Bone marrow (tissue), 2 donors: ENCODE measurements at regions not wholly inside any gene's neighbourhood (a gene's known extent, or its start where the extent isn't known, plus 50 kb on each side); places are given as distances from the start of the nearest gene placed in this dataset.
"Not testable (repeated sequence)": the region's sequence is repeated elsewhere in the genome, so short reads cannot be mapped to it uniquely, and the experiment has no call there.

Experiments used
- DNase-seq, 2 donors: peaks; one replicate each; lab custom pipeline; 2025; lab: John Stamatoyannopoulos, UW

GRCh38 chr6:6812427-6812826 is 223.9 kb downstream of the LY86 start:
- DNase-seq = no peak

GRCh38 chr6:6815732-6816131 is 227.2 kb downstream of the LY86 start:
- DNase-seq = no peak

GRCh38 chr6:6816716-6817115 is 228.2 kb downstream of the LY86 start:
- DNase-seq = no peak

- DNase-seq = no peak
Observed at GRCh38 chr6:6818078-6818639, 229.6 kb downstream of the LY86 start.

- DNase-seq = no peak
Observed at GRCh38 chr6:6820641-6821238, 232.2 kb downstream of the LY86 start.

GRCh38 chr6:6821639-6822261 is 233.2 kb downstream of the LY86 start:
- DNase-seq = no peak

- no peak for DNase-seq
Observed at GRCh38 chr6:6823030-6823429, 234.5 kb downstream of the LY86 start.

DNA sequence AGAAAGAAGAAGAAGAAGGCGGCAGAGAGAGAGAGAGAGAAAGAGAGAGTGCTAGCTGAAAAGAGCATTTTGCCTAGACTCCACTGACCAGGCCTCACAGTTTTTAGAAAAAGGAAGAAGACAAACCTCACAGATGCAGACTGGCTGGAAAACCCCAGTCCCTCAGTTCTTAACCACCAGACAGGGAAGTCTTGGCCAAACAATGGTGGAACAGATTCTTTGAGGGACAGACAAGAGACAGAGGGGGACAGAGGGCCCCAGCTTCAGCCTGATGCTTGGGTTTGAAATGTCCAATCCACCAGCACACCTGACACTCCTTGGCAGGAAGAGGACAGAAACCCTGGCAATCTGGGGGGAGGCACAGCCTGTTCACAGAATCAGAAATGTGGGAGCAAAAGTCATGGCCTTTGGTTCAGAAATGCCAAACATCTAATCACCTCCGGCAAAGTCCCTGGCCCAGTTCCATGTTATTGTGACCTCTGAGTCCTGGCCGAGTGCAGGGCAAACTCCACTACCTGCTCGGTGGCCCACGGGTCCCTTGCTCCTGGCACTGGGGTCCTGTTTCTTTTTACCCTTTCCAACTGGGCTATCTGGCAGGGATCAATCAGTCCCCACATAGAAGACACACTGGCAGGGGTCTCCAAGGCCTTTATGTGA is 235.2 kb downstream of the LY86 start:
- DNase-seq = peak; percentile 6 to 51

GRCh38 chr6:6824381-6824780 is 235.9 kb downstream of the LY86 start:
- no peak for DNase-seq

DNA sequence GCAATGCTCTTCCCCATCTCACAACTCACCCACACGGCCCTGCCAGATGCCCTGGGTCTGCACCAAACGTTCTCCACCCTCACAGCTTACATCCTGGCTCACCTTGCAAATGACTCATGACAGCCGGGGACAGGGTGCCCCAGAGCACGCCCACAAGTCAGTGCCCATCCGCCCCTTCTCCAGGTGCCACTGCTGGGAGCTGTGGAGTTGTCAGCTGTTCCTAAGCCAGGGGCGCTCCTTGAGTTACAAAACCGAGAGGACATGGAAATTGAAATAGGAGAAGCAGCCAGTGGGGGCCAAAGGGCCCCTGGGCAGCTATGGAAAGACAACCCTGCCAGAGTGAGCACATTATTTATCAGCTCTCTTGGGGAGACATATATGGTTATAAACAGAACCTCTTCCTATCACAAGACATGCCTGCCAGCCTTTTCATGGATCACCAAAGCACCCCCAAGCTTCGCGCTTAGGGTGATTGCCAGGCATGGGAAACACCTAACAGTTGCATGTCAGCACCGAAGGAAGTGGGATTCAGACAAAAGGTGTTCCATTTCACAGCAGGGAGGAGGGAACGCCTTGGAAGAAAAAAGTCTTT is 236.8 kb downstream of the LY86 start:
- no peak for DNase-seq

- DNase-seq = peak in 1 of 2 donors; percentile 32
Observed at GRCh38 chr6:6826095-6826901, 237.8 kb downstream of the LY86 start.

DNA sequence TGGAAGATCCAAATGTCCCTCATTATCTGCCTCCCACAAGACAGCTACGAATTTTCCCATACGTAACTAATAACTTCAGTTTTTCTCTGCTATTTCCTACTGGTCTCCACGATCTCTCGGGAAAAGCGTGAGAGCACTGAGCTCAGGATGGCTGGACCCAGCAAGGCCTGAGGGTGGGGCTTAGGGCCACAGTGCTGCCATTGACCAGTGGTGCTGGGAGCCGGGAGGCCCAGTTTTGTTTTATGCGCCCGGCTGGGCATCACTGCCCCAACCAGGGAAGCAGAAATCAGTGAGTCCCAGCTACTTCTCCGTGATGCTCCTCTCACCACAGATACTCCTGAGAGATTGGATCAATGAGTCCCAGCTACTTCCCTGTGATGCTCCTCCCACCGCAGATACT is 238.4 kb downstream of the LY86 start:
- no peak for DNase-seq

DNA sequence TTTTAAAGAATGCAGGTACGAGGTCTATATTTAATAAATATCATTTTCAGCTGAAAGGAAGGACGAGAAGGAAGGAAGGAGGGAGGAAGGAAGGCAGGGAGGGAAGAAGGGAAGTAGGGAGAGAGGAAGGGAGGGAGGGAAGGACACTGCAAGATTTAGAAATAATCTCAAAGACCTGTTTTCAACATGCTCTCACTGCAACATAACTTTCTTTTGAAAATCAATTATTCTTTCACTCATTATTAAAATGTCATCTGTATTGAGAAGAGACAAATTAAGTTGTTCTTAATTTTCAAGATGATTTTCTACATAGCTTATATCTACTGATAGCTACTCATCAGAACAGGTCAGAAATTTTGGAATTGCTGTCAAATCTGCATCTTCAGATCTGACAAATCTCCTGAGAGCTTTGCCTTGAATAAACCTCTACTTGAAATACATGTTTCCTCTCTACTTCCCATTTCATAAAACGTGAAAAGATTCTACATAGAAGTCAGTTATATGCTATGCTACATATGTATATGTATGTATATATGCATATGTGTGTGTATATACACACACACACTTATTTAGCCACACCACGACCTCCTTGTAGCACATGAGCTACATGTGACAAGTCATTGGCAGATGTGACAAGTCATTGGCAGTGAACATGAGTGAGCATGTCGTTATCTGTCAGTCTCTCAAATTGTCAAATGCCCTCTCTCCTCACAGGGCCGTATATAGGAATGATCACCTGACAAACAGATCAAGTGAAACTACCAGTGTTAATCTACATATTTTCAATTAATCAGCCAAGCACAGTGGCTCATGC is 241.6 kb downstream of the LY86 start:
- DNase-seq = no peak

DNA sequence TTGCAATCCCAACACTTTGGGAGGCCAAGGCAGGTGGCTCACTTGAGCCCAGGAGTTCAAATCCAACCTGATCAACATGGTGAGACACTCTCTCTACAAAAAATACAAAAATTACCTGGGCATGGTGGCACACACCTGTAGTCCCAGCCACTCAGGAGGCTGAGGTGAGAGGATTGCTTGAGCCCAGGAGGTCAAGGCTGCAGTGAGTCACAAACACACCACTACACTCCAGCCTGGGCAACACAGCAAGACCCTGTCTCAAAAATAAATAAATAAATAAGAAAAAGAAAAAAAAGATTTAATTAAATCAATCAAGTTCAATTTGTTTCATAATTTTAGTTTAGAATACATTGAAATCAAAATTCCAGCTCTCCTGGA is 242.2 kb downstream of the LY86 start:
- not testable (repeated sequence) for DNase-seq

- DNase-seq = no peak
Observed at GRCh38 chr6:6832439-6832838, 243.9 kb downstream of the LY86 start.

- DNase-seq = no peak
Observed at GRCh38 chr6:6834356-6835222, 246.1 kb downstream of the LY86 start.

GRCh38 chr6:6835223-6835503 is 246.6 kb downstream of the LY86 start:
- no peak for DNase-seq

DNA sequence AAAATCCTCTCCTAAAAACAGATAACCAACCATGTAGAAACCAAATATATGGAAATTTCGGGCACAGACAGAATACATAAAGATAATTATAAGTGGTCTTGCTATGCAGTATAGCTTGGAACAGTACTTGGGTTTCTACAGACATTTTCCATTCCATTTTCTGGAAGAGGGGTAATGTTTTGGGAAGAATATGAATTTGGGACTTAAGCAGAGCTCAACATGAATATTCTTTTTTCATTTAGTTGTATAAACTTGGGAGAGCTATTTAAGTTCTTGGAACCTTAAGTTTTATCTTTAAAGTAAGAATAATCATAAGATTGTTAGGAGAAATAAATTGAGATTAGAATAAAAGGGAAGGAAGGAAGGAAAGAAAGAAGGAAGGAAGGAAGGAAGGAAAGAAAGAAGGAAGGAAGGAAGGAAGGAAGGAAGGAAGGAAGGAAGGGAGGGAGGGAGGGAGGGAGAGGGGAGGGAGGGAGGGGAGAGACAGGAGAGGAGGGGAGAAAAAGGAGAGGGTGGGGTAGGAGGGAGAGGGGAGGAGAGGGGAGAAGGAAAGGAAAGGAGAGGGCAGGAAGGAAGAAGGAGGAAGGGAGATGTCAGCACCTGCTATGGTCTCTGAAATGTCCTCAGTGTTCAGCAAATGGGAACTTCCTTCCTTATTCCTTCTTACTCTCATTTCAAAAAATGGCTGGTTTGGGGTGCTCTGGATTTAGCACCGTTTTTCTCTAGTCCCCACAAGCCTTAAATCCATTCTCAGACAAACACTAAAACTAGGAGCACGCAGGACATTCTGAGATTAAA is 248.3 kb downstream of the LY86 start:
- DNase-seq = no peak

GRCh38 chr6:6837541-6838080 is 249.1 kb downstream of the LY86 start:
- DNase-seq = no peak
